ENCODE measurements at regions not wholly inside any gene's neighbourhood (a gene's known extent, or its start where the extent isn't known, plus 50 kb on each side); places are given as distances from the start of the nearest gene placed in this dataset.

DNA sequence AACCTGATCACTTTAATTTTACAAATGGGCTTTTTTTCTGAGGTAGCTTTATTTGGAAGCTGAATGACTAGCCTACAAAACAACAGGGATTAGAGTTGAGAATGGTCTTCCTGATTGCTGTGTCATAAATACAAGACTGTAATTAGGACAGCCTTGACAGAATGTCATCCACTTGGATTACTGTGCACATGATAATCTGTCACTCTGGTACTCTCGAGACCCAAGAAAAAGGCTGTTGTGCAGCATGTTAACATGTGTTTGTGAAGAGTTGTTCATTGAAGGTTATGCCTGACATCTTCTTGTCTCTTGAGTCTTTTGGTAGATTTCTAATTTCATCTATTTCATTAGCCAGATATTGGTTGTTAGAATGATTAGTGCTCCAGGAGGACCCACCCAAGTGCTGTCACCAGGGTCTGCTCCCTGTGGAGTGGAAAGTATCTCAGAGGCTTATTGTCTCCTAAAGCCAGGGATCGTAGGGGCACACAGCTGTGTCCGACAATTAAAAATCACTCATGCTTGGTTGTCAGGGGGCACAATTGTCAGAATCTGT, 212.2 kb upstream of the GPRIN3 start:
- Mint-ChIP-seq H3K4me3 (no peak overlapping the region), H3K27me3 (peaks cover 31% of the 10 kb centered on the region), H3K27ac (no peak overlapping the region), H3K9me3 (ENCODE audit: low read depth) (no peaks in the 10 kb centered on the region), H3K4me1 (no peaks in the 10 kb centered on the region), H3K36me3 (ENCODE audit: low read depth) (no peaks in the 10 kb centered on the region)
- DNase-seq (no peak), ATAC-seq (no peak)
- intact Hi-C loops (cut with DNase I, micrococcal nuclease): no loop called here
- ChIA-PET POLR2A (no interaction called here), CTCF (interaction anchor here (0.7 kb wide), 1 partner anchor 11 kb away, joined by 3 read pairs; no protein-coding TSS in a partner anchor)

DNA sequence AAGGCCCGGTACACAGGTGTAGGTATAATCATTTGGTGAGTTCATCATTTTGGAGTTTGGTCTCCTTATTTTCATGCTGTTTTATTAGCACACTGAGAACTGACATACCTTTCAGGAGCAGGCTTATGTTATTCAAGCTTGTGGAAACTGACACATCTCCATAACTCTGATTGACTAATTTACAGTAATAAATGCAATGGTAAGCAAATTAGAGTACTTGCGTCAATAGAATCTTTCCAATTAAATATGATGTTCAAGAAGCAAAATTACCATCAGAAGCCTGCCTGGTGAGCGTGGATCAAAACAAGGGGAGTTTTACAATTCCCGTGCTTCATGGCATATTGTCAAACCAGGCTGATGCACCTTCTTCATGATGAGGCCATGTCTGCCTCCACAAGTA, 210.7 kb upstream of the GPRIN3 start:
- no peaks in the 10 kb centered on the region for H3K4me1 Mint-ChIP-seq
- CTCF ChIA-PET: no interaction called here

DNA sequence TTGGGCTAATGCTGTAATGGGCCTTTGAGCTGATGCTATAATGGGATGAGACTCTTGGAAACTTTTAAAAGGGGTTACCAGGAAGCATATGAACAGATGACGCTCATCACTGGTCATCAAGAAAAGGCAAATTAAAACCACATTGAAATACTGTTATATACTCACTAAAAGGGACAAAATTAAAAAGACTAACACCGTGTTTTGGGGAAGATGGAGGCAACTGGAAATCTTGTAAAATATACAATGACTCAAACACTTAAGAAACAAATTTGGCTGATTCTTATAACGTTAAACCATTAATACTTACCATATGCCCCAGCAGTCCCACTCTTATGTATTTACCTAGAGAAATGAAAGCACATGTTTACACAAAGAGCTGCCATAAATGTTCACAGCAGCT, 207.2 kb upstream of the GPRIN3 start:
- Mint-ChIP-seq H3K9me3 (ENCODE audit: low read depth) (no peaks in the 10 kb centered on the region), H3K27ac (no peak overlapping the region), H3K4me3 (no peak overlapping the region), H3K36me3 (ENCODE audit: low read depth) (no peaks in the 10 kb centered on the region), H3K4me1 (peaks cover 7% of the 10 kb centered on the region), H3K27me3 (peaks cover 16% of the 10 kb centered on the region)
- intact Hi-C loops (cut with DNase I, micrococcal nuclease): no loop called here
- CTCF ChIA-PET: no interaction called here
- POLR2A ChIA-PET: no interaction called here
- DNase-seq (no peak), ATAC-seq (no peak)

More for the DNA sequence above, 210.7 kb upstream of the GPRIN3 start:
- ATAC-seq: no peak
- Mint-ChIP-seq H3K36me3 (ENCODE audit: low read depth) (no peaks in the 10 kb centered on the region), H3K27ac (no peak overlapping the region), H3K4me3 (no peak overlapping the region), H3K27me3 (peaks cover 30% of the 10 kb centered on the region), H3K9me3 (ENCODE audit: low read depth) (no peaks in the 10 kb centered on the region)
- DNase-seq: no peak
- POLR2A ChIA-PET: interaction anchor here (0.5 kb wide), 1 partner anchor 48 kb away, joined by 3 read pairs; no protein-coding TSS in a partner anchor
- intact Hi-C loops (cut with DNase I, micrococcal nuclease): no loop called here

- H3K4me1 Mint-ChIP-seq: peaks cover 16% of the 10 kb centered on the region
- no peaks in the 10 kb centered on the region for H3K36me3 Mint-ChIP-seq (ENCODE audit: low read depth)
- ChIA-PET POLR2A (no interaction called here), CTCF (no interaction called here)
- H3K4me3 Mint-ChIP-seq: no peak overlapping the region
- H3K9me3 Mint-ChIP-seq (ENCODE audit: low read depth): peaks cover 3% of the 10 kb centered on the region
- H3K27me3 Mint-ChIP-seq: peaks cover 17% of the 10 kb centered on the region
- DNase-seq: no peak
- ATAC-seq: no peak
- intact Hi-C loops (cut with DNase I, micrococcal nuclease): no loop called here
- no peak overlapping the region for H3K27ac Mint-ChIP-seq
Measured at GRCh38 chr4:89511776-89512175, 204.2 kb upstream of the GPRIN3 start.

DNA sequence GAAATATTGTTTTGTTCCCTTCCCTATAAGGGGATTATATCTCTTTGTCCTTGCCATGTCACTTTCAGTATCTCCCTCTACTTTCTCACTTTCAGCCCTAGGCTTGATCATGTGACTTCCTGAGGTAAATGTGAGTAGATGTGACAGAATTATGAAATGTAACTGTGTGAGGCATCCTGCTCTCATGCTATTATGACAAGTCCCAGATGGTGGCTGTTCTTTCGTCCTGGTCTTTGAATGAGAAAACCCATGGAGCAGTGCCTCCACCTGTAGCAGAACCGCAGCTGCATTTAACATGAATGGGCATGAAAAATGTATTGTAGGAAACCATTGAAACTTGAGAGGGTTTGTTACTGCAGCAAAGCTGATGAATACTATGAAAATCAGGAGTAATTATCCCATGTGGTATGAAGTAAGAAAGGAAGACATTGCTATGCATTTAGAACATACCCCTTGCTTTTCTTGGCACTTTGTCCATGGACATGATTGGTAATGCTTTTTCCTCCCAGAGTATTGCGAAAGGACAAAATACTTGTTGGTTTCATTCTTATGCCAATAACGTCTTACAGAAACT, 202.2 kb upstream of the GPRIN3 start:
- Mint-ChIP-seq H3K27ac (no peak overlapping the region), H3K27me3 (peaks cover 14% of the 10 kb centered on the region), H3K36me3 (ENCODE audit: low read depth) (no peaks in the 10 kb centered on the region), H3K9me3 (ENCODE audit: low read depth) (peaks cover 3% of the 10 kb centered on the region), H3K4me3 (no peak overlapping the region), H3K4me1 (peaks cover 16% of the 10 kb centered on the region)
- intact Hi-C loops (cut with DNase I, micrococcal nuclease): loop anchor here (1.0 to 2.0 kb wide), 2 partner anchors 27 to 39 kb away; no protein-coding TSS in a partner anchor
- ChIA-PET POLR2A (no interaction called here), CTCF (interaction anchor here (0.9 to 1.4 kb wide), 3 partner anchors 16 to 283 kb away, joined by 3 to 4 read pairs (median 4); no protein-coding TSS in a partner anchor)
- peak; percentile 26 for DNase-seq
- peak; percentile 99 for ATAC-seq

GRCh38 chr4:89506866-89507491, 199.4 kb upstream of the GPRIN3 start:
- Mint-ChIP-seq H3K27me3 (peaks cover 6% of the 10 kb centered on the region), H3K36me3 (ENCODE audit: low read depth) (no peaks in the 10 kb centered on the region), H3K9me3 (ENCODE audit: low read depth) (peaks cover 3% of the 10 kb centered on the region), H3K27ac (no peak overlapping the region), H3K4me3 (no peak overlapping the region), H3K4me1 (peaks cover 16% of the 10 kb centered on the region)
- CTCF ChIA-PET: no interaction called here
- ATAC-seq (no peak), DNase-seq (no peak)
- intact Hi-C loops (cut with DNase I, micrococcal nuclease): no loop called here
- POLR2A ChIA-PET: no interaction called here

DNA sequence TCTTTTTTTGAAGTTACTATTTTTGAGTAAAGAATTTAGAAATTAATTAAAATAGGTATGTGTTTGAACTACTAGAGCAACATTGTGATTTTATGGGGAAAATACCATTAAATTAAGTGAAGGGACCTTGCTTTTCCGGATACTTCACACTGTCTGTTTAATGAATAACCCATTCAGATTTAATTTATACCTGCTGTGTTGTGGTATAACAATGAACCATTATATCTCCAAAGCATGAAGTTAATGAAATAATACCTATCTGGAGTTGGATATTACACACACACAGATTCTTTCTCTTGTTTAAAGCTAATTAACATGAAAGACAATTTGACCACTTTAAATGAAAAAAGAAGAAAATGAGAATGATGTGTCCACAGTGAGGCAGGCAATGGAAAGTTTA, 195.0 kb upstream of the GPRIN3 start:
- intact Hi-C loops (cut with DNase I, micrococcal nuclease): no loop called here
- Mint-ChIP-seq H3K4me3 (no peak overlapping the region), H3K27me3 (peaks cover 8% of the 10 kb centered on the region), H3K9me3 (ENCODE audit: low read depth) (no peaks in the 10 kb centered on the region), H3K36me3 (ENCODE audit: low read depth) (no peaks in the 10 kb centered on the region), H3K27ac (no peak overlapping the region), H3K4me1 (no peaks in the 10 kb centered on the region)
- CTCF ChIA-PET: interaction anchor here (1.4 to 1.5 kb wide), 2 partner anchors 15 kb away, joined by 3 to 4 read pairs; no protein-coding TSS in a partner anchor
- ATAC-seq (no peak), DNase-seq (no peak)
- POLR2A ChIA-PET: no interaction called here

DNA sequence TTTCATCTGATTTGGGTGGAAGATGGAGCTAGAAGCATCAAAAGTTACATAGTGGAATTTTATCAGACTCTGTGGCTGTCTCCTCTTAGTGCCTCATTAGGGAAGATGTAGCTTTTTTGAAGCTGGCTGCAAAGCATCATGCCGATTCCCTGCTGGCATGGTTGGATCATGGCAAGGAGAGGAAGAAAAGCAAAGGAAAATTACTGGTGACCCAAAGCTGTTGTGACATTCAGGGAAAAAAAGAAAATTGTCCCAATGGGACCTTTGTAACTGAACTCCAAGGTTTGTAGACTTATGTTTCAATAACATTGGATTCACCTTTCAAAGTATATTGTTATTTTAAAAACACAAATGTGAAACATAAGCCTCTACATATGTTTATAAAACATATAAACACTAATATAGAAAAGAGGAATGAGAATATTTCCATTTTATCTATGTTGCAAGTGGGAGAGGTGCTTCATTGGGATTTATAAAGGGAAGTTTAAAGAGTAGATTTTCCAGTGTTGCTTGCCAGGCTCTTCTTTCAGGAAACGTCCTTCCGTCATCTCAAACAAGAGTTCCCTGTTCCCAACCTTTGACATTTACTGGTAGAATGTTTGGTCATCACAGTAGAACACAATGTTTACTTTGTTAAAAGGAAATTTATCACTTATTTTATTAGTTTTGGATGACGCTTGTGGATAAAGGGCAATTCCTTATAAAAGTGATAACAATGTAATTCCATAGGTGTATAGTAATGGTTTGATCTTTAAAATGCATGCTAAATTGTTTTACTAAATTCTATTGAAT, 190.1 kb upstream of the GPRIN3 start:
- H3K27me3 Mint-ChIP-seq: peaks cover 7% of the 10 kb centered on the region
- POLR2A ChIA-PET: no interaction called here
- no peaks in the 10 kb centered on the region for H3K9me3 Mint-ChIP-seq (ENCODE audit: low read depth)
- no peak for ATAC-seq
- no peak for DNase-seq
- CTCF ChIA-PET: interaction anchor here (1.0 kb wide), 1 partner anchor 10 kb away, joined by 3 read pairs; no protein-coding TSS in a partner anchor
- no peaks in the 10 kb centered on the region for H3K4me1 Mint-ChIP-seq
- no peak overlapping the region for H3K27ac Mint-ChIP-seq
- intact Hi-C loops (cut with DNase I, micrococcal nuclease): no loop called here
- H3K36me3 Mint-ChIP-seq (ENCODE audit: low read depth): no peaks in the 10 kb centered on the region
- H3K4me3 Mint-ChIP-seq: no peak overlapping the region

DNA sequence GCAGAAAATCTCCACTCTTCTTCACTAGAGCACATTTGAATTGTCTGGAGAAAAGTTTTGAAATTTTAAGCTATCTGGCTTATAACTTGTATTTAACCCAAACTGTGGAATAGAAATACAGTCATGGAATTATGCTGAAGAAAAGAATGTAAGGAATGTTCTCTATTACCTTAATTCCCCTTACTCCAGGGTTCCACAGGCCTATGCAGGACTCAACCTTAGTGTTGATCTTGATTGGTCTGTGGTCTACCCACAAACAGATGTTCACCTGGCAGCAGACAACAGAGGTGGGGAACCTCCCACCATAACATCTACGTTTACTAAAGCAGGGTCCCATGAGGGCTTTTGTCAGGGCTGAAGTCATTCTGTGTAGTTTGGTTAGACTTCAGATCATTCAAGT, 189.3 kb upstream of the GPRIN3 start:
- no peak overlapping the region for H3K27ac Mint-ChIP-seq
- ATAC-seq (no peak), DNase-seq (no peak)
- no peak overlapping the region for H3K4me3 Mint-ChIP-seq
- no peaks in the 10 kb centered on the region for H3K9me3 Mint-ChIP-seq (ENCODE audit: low read depth)
- peaks cover 7% of the 10 kb centered on the region for H3K27me3 Mint-ChIP-seq
- intact Hi-C loops (cut with DNase I, micrococcal nuclease): no loop called here
- ChIA-PET POLR2A (no interaction called here), CTCF (interaction anchor here (1.0 kb wide), 1 partner anchor 9 kb away, joined by 3 read pairs; no protein-coding TSS in a partner anchor)
- H3K36me3 Mint-ChIP-seq (ENCODE audit: low read depth): no peaks in the 10 kb centered on the region
- H3K4me1 Mint-ChIP-seq: no peaks in the 10 kb centered on the region

DNA sequence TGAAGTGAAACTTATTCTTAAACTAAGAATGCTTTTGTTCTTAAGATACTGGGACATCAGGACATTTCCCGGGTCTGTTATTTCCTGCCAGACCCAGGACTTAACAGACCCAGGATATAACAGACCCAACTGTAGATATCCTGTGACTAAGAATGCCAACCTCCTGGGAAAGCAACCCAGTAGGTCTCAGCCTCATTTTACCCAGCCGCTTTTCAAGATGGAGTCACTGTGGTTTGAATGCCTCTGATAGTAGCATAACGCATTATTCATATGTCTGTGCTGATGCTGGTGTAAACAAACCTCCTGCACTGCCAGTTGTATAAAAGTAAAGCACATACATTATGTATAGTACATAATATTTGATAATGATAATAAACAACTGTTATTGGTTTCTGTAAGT, 185.8 kb upstream of the GPRIN3 start:
- no peaks in the 10 kb centered on the region for H3K9me3 Mint-ChIP-seq (ENCODE audit: low read depth)

GRCh38 chr4:89492581-89493071, 185.0 kb upstream of the GPRIN3 start:
- Mint-ChIP-seq H3K36me3 (ENCODE audit: low read depth) (no peaks in the 10 kb centered on the region), H3K27me3 (no peaks in the 10 kb centered on the region), H3K27ac (no peak overlapping the region), H3K4me3 (no peak overlapping the region), H3K4me1 (no peaks in the 10 kb centered on the region), H3K9me3 (ENCODE audit: low read depth) (no peaks in the 10 kb centered on the region)
- DNase-seq (no peak), ATAC-seq (no peak)
- intact Hi-C loops (cut with DNase I, micrococcal nuclease): no loop called here
- ChIA-PET CTCF (no interaction called here), POLR2A (no interaction called here)

More for the DNA sequence above, 185.8 kb upstream of the GPRIN3 start:
- intact Hi-C loops (cut with DNase I, micrococcal nuclease): no loop called here
- Mint-ChIP-seq H3K27ac (no peak overlapping the region), H3K4me1 (no peaks in the 10 kb centered on the region), H3K27me3 (no peaks in the 10 kb centered on the region), H3K4me3 (no peak overlapping the region), H3K36me3 (ENCODE audit: low read depth) (no peaks in the 10 kb centered on the region)
- POLR2A ChIA-PET: no interaction called here
- DNase-seq: no peak
- no peak for ATAC-seq
- CTCF ChIA-PET: no interaction called here

Measured in activated CD4-positive, alpha-beta T cell treated with anti-CD3 and anti-CD28 coated beads for 36 hours (primary cell).